ENCODE measurements at regions not wholly inside any gene's neighbourhood (a gene's known extent, or its start where the extent isn't known, plus 50 kb on each side); places are given as distances from the start of the nearest gene placed in this dataset.

DNA sequence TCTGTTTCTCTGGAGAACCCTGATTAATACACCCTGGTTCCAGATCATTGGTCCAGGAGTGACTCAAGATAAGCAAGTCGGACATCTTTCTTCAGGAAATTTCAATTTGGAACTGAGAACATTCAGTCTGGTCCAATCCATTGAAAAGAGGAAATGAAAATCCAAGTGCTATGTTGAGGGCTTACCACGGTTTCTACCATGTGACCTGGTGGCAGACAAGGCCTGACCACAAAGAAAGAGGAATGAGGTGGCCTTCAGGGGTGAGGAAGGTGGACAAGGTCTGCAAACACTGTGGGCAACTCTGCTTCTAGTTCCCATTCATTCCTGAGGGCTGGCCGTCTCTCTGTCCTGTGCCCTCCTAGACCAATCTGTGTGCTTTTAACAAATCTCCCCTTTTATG is 149.2 kb upstream of the GHITM start:
- Histone ChIP-seq H3K9ac (no peak overlapping the region), H3K4me3 (IDR thresholded peaks at IDR 0.05; ENCODE audit: insufficient read depth, low read depth, low read length) (no peak overlapping the region), H3K27me3 (ENCODE audit: insufficient read depth, low read depth) (no peaks in the 10 kb centered on the region), H2AFZ (ENCODE audit: low read depth) (no peak overlapping the region), H4K20me1 (ENCODE audit: insufficient read depth) (no peaks in the 10 kb centered on the region), H3K27ac (no peak overlapping the region), H3K4me1 (ENCODE audit: low read depth, poor library complexity, severe bottlenecking) (peaks cover 3% of the 10 kb centered on the region), H3K79me2 (ENCODE audit: insufficient read depth, low read depth) (no peaks in the 10 kb centered on the region), H3K36me3 (ENCODE audit: insufficient read depth) (no peaks in the 10 kb centered on the region), H3K4me2 (no peak overlapping the region)
- no peak for TF ChIP-seq CTCF (conservative IDR thresholded peaks at IDR 0.05; ENCODE audit: low read depth, low read length)

- no peak overlapping the region for H2AFZ ChIP-seq (ENCODE audit: low read depth)
- peaks cover 3% of the 10 kb centered on the region for H3K4me1 ChIP-seq (ENCODE audit: low read depth, poor library complexity, severe bottlenecking)
- no peaks in the 10 kb centered on the region for H3K36me3 ChIP-seq (ENCODE audit: insufficient read depth)
- H3K27ac ChIP-seq = no peak overlapping the region
- no peaks in the 10 kb centered on the region for H4K20me1 ChIP-seq (ENCODE audit: insufficient read depth)
- H3K79me2 ChIP-seq (ENCODE audit: insufficient read depth, low read depth) = no peaks in the 10 kb centered on the region
- peak; percentile 39; the same call in 1 of the 2 replicates for TF ChIP-seq CTCF (conservative IDR thresholded peaks at IDR 0.05; ENCODE audit: low read depth, low read length)
- H3K4me3 ChIP-seq (IDR thresholded peaks at IDR 0.05; ENCODE audit: insufficient read depth, low read depth, low read length) = no peak overlapping the region
- no peak overlapping the region for H3K9ac ChIP-seq
- no peaks in the 10 kb centered on the region for H3K27me3 ChIP-seq (ENCODE audit: insufficient read depth, low read depth)
- no peak overlapping the region for H3K4me2 ChIP-seq
These were observed 147.1 kb upstream of the GHITM start for GRCh38 chr10:83991986-83992753.

DNA sequence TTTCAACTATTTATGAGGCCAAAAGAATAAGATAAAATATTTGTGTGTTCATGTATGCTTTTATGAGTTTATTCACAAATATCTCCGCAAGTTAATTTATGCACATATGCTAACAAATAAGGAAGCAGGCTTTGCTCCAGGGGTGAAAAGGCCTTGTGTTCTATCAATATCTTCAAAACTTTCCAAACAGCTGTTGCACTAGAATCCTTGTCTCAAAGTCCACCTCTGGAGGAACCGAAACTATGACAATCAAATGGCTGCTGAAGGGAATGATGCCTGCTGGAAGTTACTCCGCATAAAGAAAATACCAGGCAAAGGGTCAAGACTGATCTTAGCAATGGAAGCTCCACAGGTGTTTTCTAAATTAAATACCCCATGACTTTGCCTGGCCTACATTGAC is 145.0 kb upstream of the GHITM start:
- H2AFZ ChIP-seq (ENCODE audit: low read depth) = no peak overlapping the region
- H3K4me3 ChIP-seq (IDR thresholded peaks at IDR 0.05; ENCODE audit: insufficient read depth, low read depth, low read length) = no peak overlapping the region
- no peaks in the 10 kb centered on the region for H3K36me3 ChIP-seq (ENCODE audit: insufficient read depth)
- H4K20me1 ChIP-seq (ENCODE audit: insufficient read depth) = no peaks in the 10 kb centered on the region
- H3K9ac ChIP-seq = no peak overlapping the region
- TF ChIP-seq CTCF (conservative IDR thresholded peaks at IDR 0.05; ENCODE audit: low read depth, low read length) = no peak
- no peaks in the 10 kb centered on the region for H3K79me2 ChIP-seq (ENCODE audit: insufficient read depth, low read depth)
- no peaks in the 10 kb centered on the region for H3K27me3 ChIP-seq (ENCODE audit: insufficient read depth, low read depth)
- H3K4me2 ChIP-seq = no peak overlapping the region
- peaks cover 3% of the 10 kb centered on the region for H3K4me1 ChIP-seq (ENCODE audit: low read depth, poor library complexity, severe bottlenecking)
- no peak overlapping the region for H3K27ac ChIP-seq

DNA sequence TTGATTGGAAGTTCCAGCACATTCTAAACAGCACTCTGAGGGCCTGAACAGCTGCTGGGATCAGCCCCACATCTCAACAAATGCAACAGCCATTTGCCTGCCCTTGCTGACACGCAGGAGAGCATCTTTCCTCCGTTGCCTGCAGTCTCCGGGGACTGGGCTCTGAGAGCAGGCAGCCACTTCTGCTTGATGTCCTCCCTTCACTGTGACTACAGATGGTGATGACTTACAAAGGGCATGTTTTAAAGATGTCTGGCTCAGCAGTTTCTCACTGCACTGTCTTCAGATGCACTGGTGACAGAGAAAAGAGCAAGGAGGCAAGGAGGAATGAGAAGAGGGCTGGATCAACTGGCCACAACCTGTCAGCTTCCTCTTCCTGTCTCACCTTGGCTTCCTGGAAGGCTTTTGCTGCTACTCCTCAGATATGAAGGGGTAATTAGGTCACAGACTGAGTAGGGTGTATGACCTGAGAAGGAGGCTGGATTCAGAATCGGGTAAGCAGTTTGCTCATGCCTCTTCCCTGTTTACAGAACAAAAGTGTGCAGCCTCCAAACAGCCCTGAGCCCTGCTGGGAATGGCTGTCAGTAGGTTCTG is 143.5 kb upstream of the GHITM start:
- H2AFZ ChIP-seq (ENCODE audit: low read depth) = no peak overlapping the region
- no peak for TF ChIP-seq CTCF (conservative IDR thresholded peaks at IDR 0.05; ENCODE audit: low read depth, low read length)
- no peaks in the 10 kb centered on the region for H4K20me1 ChIP-seq (ENCODE audit: insufficient read depth)

More for the DNA sequence above, 143.5 kb upstream of the GHITM start:
- Histone ChIP-seq H3K36me3 (ENCODE audit: insufficient read depth) (no peaks in the 10 kb centered on the region), H3K27me3 (ENCODE audit: insufficient read depth, low read depth) (no peaks in the 10 kb centered on the region), H3K79me2 (ENCODE audit: insufficient read depth, low read depth) (no peaks in the 10 kb centered on the region), H3K9ac (no peak overlapping the region), H3K4me2 (no peak overlapping the region), H3K4me1 (ENCODE audit: low read depth, poor library complexity, severe bottlenecking) (no peaks in the 10 kb centered on the region), H3K4me3 (IDR thresholded peaks at IDR 0.05; ENCODE audit: insufficient read depth, low read depth, low read length) (no peak overlapping the region), H3K27ac (no peak overlapping the region)

Measured in KMS-11 (cell line).